Hepatocyte (in vitro differentiated cells): ENCODE measurements at regions not wholly inside any gene's neighbourhood (a gene's known extent, or its start where the extent isn't known, plus 50 kb on each side); places are given as distances from the start of the nearest gene placed in this dataset.

ENCODE experiments used
- CTCF ChIP-seq: fragments of 200-600 bp; sonication (generic); IDR thresholded peaks from 2 replicates; pipeline ENCODE4 v1.5.1; 2016; ENCODE audit warnings: antibody characterized with exemption, mild to moderate bottlenecking; ENCODE audit not compliant: poor library complexity
- EZH2 ChIP-seq: fragments of 200-600 bp; sonication (generic); IDR thresholded peaks from 2 replicates; pipeline ENCODE4 v1.6.1; 2016; ENCODE audit warnings: antibody characterized with exemption, mild to moderate bottlenecking, borderline replicate concordance
- EZH2phosphoT487 ChIP-seq: fragments of 200-600 bp; sonication (generic); IDR thresholded peaks from one replicate; pipeline ENCODE4 v1.6.1; 2018; ENCODE audit warnings: antibody characterized with exemption, mild to moderate bottlenecking, low read depth, moderate library complexity; ENCODE audit not compliant: unreplicated experiment, severe bottlenecking

- TF ChIP-seq CTCF: no peak
- no peak for TF ChIP-seq EZH2
- TF ChIP-seq EZH2phosphoT487: no peak
Measured at GRCh38 chr18:39062426-39062825, 1496.8 kb upstream of the CELF4 start.
